HG03378 (cell line): ENCODE measurements at regions not wholly inside any gene's neighbourhood (a gene's known extent, or its start where the extent isn't known, plus 50 kb on each side); places are given as distances from the start of the nearest gene placed in this dataset.
"Not testable (repeated sequence)": the region's sequence is repeated elsewhere in the genome, so short reads cannot be mapped to it uniquely, and the experiment has no call there.

ENCODE experiments used
- ATAC-seq: cut with Tn5 transposase; IDR thresholded peaks from one replicate; pipeline ENCODE4 v1.9.1; 2021; ENCODE audit warnings: mild to moderate bottlenecking, moderate library complexity; ENCODE audit not compliant: unreplicated experiment

DNA sequence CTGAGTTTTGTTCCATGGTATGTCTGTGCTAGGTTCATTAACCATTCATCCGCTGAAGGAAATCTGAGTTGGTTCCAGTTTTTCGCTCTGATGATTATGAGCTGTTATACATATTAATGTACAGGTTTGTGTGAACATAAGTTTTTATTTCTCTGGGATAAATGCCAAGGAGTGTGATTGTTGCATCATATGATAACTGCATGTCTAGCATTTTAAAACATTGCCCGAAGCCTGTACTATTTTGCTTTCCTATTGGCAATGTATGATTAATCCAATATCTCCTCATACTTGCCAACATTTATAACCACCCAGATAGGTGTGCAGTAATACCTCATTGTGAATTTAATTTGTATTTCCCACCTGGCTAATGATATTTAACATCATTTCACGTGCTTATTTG is 322.7 kb downstream of the ZNF326 start:
- ATAC-seq, result no peak

DNA sequence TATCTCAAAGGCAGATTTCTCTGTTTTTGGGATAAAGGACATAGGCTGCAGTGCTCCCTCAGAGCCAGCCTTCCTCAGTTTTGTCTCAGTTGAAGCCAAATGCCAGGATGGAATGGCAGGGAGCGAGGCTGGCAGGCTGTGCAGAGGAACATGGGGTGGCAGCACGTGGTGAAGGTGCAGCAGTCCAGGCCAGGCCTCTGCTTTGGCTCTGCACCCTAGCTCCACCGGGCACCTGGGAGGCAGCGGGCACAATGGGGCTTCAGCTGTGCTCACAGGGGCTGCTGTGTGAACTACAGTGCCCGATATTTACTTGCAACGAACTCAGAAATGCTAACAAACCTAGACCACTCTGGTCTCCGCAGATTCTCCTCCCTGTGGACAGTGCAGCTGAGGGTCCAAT is 319.6 kb downstream of the ZNF326 start:
- ATAC-seq, result no peak

DNA sequence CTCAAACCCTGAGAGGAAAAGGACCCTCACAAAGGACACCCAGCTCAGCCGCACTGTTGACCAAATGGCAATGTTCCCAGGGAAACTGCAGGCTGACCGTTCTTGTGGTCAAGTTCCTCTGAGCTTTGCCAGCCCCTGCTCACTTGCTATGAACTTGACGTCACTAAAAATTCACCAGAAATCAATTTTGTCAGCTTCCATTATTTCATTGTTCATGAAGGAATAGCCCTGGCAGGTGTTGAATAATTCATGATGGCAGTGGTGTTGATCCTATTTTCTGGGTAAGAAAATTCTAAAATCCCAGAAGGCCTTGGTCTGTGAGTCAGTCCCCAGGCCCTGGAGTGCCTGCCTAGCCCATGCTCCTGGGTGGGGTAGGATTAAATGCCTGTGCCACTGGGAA is 318.9 kb downstream of the ZNF326 start:
- ATAC-seq, result no peak

- no peak for ATAC-seq
These were observed 314.9 kb downstream of the ZNF326 start for GRCh38 chr1:90309806-90310205.

GRCh38 chr1:90308421-90308820 is 313.5 kb downstream of the ZNF326 start:
- ATAC-seq, result no peak

- no peak for ATAC-seq
These were observed 310.7 kb downstream of the ZNF326 start for GRCh38 chr1:90305577-90305976.

- ATAC-seq, result no peak
These were observed 301.4 kb downstream of the ZNF326 start for GRCh38 chr1:90296327-90296726.

DNA sequence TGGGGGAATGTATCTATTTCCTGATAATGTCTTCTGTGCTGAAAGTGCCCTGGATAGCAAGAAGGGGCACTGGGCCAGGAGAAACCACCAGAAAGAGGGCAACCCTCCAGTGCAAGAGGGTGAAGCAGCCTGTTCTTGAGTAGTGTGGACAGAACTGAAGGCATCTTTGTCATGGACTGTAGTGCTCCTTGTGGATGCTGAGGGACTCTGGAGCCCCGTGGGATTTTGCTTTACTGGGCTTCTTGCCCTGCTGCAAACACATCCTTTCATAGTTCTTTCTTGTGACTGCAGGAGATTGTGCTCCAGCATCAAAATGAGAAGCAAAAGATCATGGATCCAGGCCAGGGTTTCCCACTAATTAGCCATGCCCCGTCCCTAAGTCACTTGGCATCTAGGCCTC is 300.6 kb downstream of the ZNF326 start:
- ATAC-seq, result no peak

DNA sequence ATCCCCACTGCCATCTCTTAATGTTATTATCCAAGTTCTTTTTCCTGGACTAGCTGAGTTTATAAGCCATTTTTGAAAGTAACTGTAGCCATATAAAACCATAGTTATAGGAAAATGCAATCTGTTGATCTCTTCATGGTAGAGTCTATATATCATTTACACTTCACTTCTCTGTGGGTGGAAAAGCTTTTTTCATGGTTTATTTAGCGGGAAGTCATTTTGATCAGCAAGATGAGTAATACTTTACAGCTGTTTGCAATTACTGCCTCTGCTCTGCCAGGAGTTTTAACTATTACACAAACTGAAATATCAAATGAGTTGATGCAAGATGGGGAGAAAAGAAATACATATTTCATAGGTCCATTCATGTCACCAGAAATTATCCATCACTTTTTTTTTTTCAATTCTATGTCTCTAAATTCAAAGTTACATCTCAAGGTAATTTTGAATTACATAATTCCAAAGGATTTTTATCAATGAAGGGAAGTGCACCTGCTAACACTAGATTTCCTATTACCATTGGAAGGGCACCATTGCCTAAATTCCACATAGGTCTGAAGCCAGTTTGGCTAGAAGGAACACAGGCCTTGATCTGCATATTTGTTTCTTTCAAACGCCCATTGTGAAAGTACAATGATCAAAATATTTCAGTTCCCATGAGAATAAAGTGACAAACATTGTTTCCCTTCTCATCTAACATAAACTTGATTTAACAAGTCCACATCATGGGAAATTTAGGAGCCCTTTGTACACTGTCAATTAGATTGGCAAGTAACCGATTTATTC is 296.7 kb downstream of the ZNF326 start:
- ATAC-seq, result no peak

DNA sequence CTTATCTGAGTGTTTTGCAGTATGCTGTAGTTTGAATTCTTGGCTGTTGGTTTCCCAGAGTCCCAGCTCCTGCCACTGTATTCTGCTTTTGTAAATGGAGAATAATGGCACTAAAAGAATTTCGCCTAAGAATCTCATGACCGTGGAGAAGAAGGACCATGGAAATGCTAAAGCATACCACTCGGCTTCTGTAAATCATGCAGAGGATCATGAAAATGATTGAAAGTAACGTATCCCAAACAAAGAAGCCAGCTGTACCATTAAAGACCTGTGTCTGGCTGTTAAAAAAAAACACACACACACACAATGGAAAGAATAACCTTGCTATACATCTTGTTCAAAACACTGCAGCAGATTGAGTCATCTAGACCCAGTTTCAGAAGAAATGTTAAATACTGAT is 287.9 kb downstream of the ZNF326 start:
- no peak for ATAC-seq

- not testable (repeated sequence) for ATAC-seq
These were observed 287.0 kb downstream of the ZNF326 start for GRCh38 chr1:90281886-90282285.

- no peak for ATAC-seq
These were observed 282.4 kb downstream of the ZNF326 start for GRCh38 chr1:90277270-90277669.

DNA sequence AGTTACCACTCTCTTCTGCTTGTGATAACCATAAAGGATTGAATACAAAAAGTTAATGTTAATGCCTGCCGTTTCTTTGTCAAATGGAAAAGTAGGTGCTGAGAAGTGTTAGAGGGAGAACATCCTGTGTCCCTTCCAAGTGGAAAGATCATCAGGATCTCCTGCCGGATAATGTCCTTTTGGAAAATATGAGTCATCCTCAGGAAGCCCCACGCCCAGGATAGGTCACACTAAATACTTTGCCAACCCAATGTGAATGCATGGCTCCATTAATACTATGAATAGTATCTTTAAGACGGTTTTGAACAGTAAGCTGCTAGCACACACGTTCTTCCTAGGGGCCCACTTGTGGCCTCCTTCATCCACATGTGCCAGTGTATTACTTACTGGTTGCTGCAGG is 279.5 kb downstream of the ZNF326 start:
- no peak for ATAC-seq

DNA sequence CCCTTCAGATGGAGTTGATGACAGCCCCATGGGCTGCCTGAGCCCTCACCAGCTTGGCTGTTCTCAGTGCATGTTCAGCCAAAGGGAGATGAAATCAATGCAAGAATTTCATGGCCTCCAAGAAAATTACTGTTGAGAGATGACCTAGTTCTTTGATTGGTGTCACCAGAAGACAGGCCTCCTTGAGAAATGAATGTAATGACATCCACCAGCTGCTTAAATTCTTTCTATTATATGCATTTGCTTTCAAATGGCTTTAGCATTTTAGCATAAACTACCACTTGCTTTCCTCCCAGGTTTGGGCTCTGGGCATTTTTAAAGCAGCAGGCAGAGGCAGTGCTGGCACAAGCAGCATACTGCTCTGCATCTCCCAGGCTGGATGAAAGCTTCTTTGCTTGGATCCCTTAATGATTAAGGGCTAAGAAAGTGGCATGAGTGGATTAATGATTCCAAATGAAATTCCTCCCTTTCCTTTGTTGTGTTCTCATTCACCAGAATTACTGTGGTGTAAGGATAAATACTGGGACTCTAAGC is 278.4 kb downstream of the ZNF326 start:
- no peak for ATAC-seq

DNA sequence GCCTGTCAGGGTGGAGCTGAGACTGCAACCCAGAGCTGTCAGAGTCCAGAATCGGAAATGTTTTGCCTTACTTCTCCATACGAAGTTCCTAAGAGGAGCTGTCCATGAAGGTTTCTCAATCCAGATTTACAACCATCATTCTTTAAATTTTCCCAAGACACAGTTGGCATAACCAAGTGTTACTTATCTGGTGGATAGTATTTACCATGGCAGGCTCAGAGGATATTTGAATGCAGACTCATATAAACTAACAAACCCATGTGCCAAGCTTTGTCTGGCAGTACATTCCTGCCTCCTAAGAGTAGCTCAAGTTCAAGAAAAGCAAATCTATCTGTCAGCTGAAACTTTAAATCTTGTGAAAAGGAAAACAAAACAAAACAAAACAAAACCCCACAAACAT is 267.9 kb downstream of the ZNF326 start:
- no peak for ATAC-seq

- ATAC-seq, result no peak
These were observed 267.4 kb downstream of the ZNF326 start for GRCh38 chr1:90262286-90262685.

GRCh38 chr1:90246069-90246468 is 251.2 kb downstream of the ZNF326 start:
- ATAC-seq, result no peak

GRCh38 chr1:90236493-90236892 is 241.6 kb downstream of the ZNF326 start:
- ATAC-seq, result no peak

GRCh38 chr1:90223401-90223800 is 228.5 kb downstream of the ZNF326 start:
- no peak for ATAC-seq

DNA sequence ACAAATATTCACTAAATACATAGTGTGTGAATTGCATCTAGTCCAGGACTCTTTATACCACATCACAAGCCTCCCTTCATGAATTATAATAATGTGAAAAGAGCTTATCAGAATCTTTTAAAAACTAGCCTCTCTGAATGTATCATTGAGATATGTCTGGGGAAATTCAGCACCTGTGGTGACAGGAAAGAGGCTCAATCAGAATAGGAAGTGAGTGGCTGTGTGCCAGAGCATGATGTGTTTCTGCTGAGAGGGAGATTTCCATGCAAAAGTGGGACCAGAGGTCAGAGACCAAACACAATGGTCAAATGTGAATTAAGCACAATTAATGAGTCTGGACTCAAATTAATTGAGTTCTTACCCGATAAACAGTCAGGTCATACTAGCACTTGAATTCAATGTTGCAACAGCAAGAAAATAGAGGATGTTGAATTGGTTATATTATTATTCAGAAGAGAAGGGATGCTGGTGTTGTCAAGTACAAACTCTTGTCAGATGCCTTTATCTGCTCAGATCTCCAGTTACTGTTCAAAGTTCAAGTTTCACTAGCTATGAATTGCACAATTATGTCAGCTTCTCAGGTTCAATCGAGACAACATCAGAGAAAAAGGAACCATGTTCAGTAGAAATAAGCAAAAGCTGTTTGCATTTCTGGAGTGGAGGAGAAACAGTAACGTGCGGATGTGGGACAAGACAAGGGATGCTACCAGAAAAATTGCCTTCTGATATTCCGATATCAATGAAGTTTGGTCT is 226.2 kb downstream of the ZNF326 start:
- no peak for ATAC-seq

DNA sequence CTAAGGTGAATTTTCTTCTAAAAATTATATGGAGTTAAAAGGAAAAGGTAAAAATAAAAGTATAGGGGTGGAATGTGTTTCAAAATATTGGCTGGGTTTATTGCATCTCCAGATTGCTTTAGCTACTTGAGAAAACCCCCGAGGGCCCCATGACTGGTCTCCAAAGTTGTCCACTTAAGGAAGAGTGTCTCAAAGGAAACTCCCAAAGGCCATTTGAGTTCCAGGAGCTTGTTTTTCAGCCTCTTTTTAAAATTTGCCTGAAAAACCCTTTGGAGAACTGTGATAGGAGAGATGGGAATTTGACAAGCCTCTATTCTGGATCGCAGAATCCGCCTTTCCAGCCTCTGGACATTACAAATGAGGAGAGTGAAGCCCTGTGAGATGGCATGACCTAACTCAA is 225.6 kb downstream of the ZNF326 start:
- ATAC-seq, result no peak
